GM19239 (cell line): ENCODE measurements at regions not wholly inside any gene's neighbourhood (a gene's known extent, or its start where the extent isn't known, plus 50 kb on each side); places are given as distances from the start of the nearest gene placed in this dataset.
"Not testable (repeated sequence)": the region's sequence is repeated elsewhere in the genome, so short reads cannot be mapped to it uniquely, and the experiment has no call there.

Source experiments
- DNase-seq: peaks from one replicate; pipeline ENCODE4 v3.0.0; 2011; ENCODE audit warnings: low spot score; ENCODE audit not compliant: insufficient read length
- FAIRE-seq: peaks from 2 replicates; lab custom pipeline; 2011; peaks lifted over from hg19 to GRCh38; lab: Jason Lieb, UNC

- FAIRE-seq = no peak
- no peak for DNase-seq
Observed at GRCh38 chr4:87901422-87901992, 68.7 kb downstream of the MEPE start.

- DNase-seq (no peak), FAIRE-seq (no peak)
Observed at GRCh38 chr4:87904639-87905160, 70.8 kb upstream of the SPP1 start.

- DNase-seq (no peak), FAIRE-seq (no peak)
Observed at GRCh38 chr4:87908336-87908735, 67.2 kb upstream of the SPP1 start.

GRCh38 chr4:87910795-87911194 lies 64.7 kb upstream of the SPP1 start:
- DNase-seq = no peak
- no peak for FAIRE-seq

GRCh38 chr4:87911252-87911774 lies 64.2 kb upstream of the SPP1 start:
- FAIRE-seq = no peak
- no peak for DNase-seq

GRCh38 chr4:87912164-87913004 lies 63.1 kb upstream of the SPP1 start:
- DNase-seq (no peak), FAIRE-seq (peak; percentile 84)

GRCh38 chr4:87913896-87914295 lies 61.6 kb upstream of the SPP1 start:
- FAIRE-seq = no peak
- DNase-seq = no peak

GRCh38 chr4:87915621-87916020 lies 59.9 kb upstream of the SPP1 start:
- FAIRE-seq = no peak

GRCh38 chr4:87916626-87917025 lies 58.9 kb upstream of the SPP1 start:
- DNase-seq (no peak), FAIRE-seq (no peak)

More at GRCh38 chr4:87915621-87916020, 59.9 kb upstream of the SPP1 start:
- no peak for DNase-seq

- not testable (repeated sequence) for FAIRE-seq, DNase-seq
Observed at GRCh38 chr4:87917911-87918310, 57.6 kb upstream of the SPP1 start.

- DNase-seq (no peak), FAIRE-seq (no peak)
Observed at GRCh38 chr4:87918314-87919058, 57.0 kb upstream of the SPP1 start.

GRCh38 chr4:87919304-87919703 lies 56.2 kb upstream of the SPP1 start:
- not testable (repeated sequence) for DNase-seq, FAIRE-seq

- no peak for FAIRE-seq
- no peak for DNase-seq
Observed at GRCh38 chr4:87919941-87920340, 55.6 kb upstream of the SPP1 start.

GRCh38 chr4:87920478-87920877 lies 55.0 kb upstream of the SPP1 start:
- FAIRE-seq = no peak
- DNase-seq = no peak

GRCh38 chr4:87921626-87922479 lies 53.7 kb upstream of the SPP1 start:
- FAIRE-seq, DNase-seq: not testable (repeated sequence)

- not testable (repeated sequence) for FAIRE-seq, DNase-seq
Observed at GRCh38 chr4:87924146-87924545, 51.4 kb upstream of the SPP1 start.
